Endodermal cell (in vitro differentiated cells): ENCODE measurements at regions not wholly inside any gene's neighbourhood (a gene's known extent, or its start where the extent isn't known, plus 50 kb on each side); places are given as distances from the start of the nearest gene placed in this dataset.

ENCODE experiments used
- DNase-seq: peaks from one replicate; pipeline ENCODE4 v3.0.0-alpha.2; 2017
- H3K27ac ChIP-seq: 2 replicates; pipeline ENCODE4 v1.5.1; 2013; ENCODE audit warnings: mild to moderate bottlenecking, low read depth, low read length, moderate library complexity
- H3K27me3 ChIP-seq: 2 replicates; pipeline ENCODE4 v1.6.1; 2013; ENCODE audit warnings: mild to moderate bottlenecking, low read length, moderate library complexity; ENCODE audit not compliant: insufficient read depth, control insufficient read depth, poor library complexity, severe bottlenecking
- H3K36me3 ChIP-seq: 2 replicates; pipeline ENCODE4 v1.7.0; 2013; ENCODE audit warnings: mild to moderate bottlenecking, low read length, moderate library complexity; ENCODE audit not compliant: control insufficient read depth, insufficient read depth
- H3K4me1 ChIP-seq: one replicate; pipeline ENCODE4 v1.7.0; 2013; ENCODE audit warnings: low read length; ENCODE audit not compliant: control insufficient read depth, insufficient read depth
- H3K4me3 ChIP-seq: 2 replicates; pipeline ENCODE4 v1.5.1; 2013; ENCODE audit warnings: mild to moderate bottlenecking, low read length, moderate library complexity
- H3K9ac ChIP-seq: 2 replicates; pipeline ENCODE4 v1.6.1; 2013; ENCODE audit warnings: mild to moderate bottlenecking, low read length, moderate library complexity; ENCODE audit not compliant: poor library complexity, severe bottlenecking; ENCODE audit errors: extremely low read depth
- H3K9me3 ChIP-seq: 2 replicates; pipeline ENCODE4 v1.6.1; 2013; ENCODE audit warnings: mild to moderate bottlenecking, low read length, moderate library complexity; ENCODE audit not compliant: control insufficient read depth
- H3K27ac Mint-ChIP-seq: 2 replicates; pipeline ENCODE4 v1.8.0; 2020; ENCODE audit warnings: mixed read lengths
- H3K27me3 Mint-ChIP-seq: 2 replicates; pipeline ENCODE4 v1.8.0; 2021; ENCODE audit warnings: mild to moderate bottlenecking, mixed read lengths; ENCODE audit not compliant: insufficient read depth
- H3K36me3 Mint-ChIP-seq: 2 replicates; pipeline ENCODE4 v1.8.0; 2020; ENCODE audit warnings: low read depth, mixed read lengths
- H3K4me1 Mint-ChIP-seq: 2 replicates; pipeline ENCODE4 v1.8.0; 2020; ENCODE audit warnings: mixed read lengths
- H3K4me3 Mint-ChIP-seq: 2 replicates; pipeline ENCODE4 v1.8.0; 2020; ENCODE audit warnings: mild to moderate bottlenecking, moderate library complexity, mixed read lengths
- H3K9me3 Mint-ChIP-seq: 2 replicates; pipeline ENCODE4 v1.8.0; 2020; ENCODE audit warnings: mild to moderate bottlenecking, mixed read lengths
- CTCF ChIP-seq: fragments of 200-600 bp; sonication (generic); conservative IDR thresholded peaks from 2 replicates; pipeline ENCODE4 v1.5.0; 2021; ENCODE audit warnings: antibody characterized with exemption, mild to moderate bottlenecking
- WGBS, 2 experiments: methylation state at CpG; one replicate each; pipeline versions ENCODE4 v1.1.5 to v1.1.7; 2013; ENCODE audit warnings: missing lambda C conversion rate in 2 of 2, mixed read lengths in 1 of 2; ENCODE audit not compliant: insufficient coverage in 1 of 2, insufficient read length in 1 of 2; 5-methylcytosine and 5-hydroxymethylcytosine counted together

GRCh38 chr4:129346036-129346435, 250.1 kb downstream of the C4orf33 start:
- Mint-ChIP-seq H3K9me3 (no peaks in the 10 kb centered on the region), H3K36me3 (no peaks in the 10 kb centered on the region), H3K27ac (no peak overlapping the region), H3K27me3 (peaks cover 3% of the 10 kb centered on the region), H3K4me3 (no peak overlapping the region), H3K4me1 (peaks cover 6% of the 10 kb centered on the region)
- no peak overlapping the region for H3K4me3 ChIP-seq
- no peak for TF ChIP-seq CTCF
- H3K4me1 ChIP-seq, result no peaks in the 10 kb centered on the region
- no peaks in the 10 kb centered on the region for H3K9me3 ChIP-seq
- H3K27me3 ChIP-seq, result no peaks in the 10 kb centered on the region
- no peak for DNase-seq
- H3K27ac ChIP-seq, result no peak overlapping the region
- H3K9ac ChIP-seq, result no peak overlapping the region
- no peaks in the 10 kb centered on the region for H3K36me3 ChIP-seq
- 96% methylated on average over 5 of the region's 5 CpGs; no CpG with 5 or more reads in 1 of the 2 experiments for WGBS, 2 experiments

DNA sequence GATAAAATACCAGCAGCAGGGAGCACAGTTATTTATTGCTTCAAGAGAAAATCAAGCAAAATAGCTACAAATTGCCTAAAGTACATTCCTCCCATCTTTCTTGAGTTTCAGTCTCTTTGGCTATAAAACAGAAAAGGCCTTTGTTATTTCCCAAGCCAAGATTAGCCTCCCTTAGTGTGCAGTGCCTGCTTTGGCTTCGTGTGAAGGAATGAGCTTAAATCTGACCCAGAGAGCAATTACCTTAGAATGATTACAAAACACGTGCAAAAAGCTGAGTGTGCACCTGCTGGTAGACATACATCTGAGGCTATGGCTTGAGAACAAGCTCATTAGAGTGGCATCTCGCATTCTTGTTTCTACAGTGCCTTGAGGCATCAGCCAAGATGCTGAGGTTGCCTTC, 250.8 kb downstream of the C4orf33 start:
- Mint-ChIP-seq H3K4me1 (peaks cover 6% of the 10 kb centered on the region), H3K27ac (no peak overlapping the region), H3K4me3 (no peak overlapping the region), H3K9me3 (no peaks in the 10 kb centered on the region), H3K27me3 (peaks cover 3% of the 10 kb centered on the region), H3K36me3 (no peaks in the 10 kb centered on the region)
- H3K27ac ChIP-seq, result no peak overlapping the region
- H3K36me3 ChIP-seq, result no peaks in the 10 kb centered on the region
- H3K9me3 ChIP-seq, result no peaks in the 10 kb centered on the region
- no peaks in the 10 kb centered on the region for H3K27me3 ChIP-seq
- TF ChIP-seq CTCF, result no peak
- no peak overlapping the region for H3K4me3 ChIP-seq
- DNase-seq, result no peak
- 84 to 86% methylated on average over 3 of the region's 3 CpGs for WGBS, 2 experiments
- H3K9ac ChIP-seq, result no peak overlapping the region
- H3K4me1 ChIP-seq, result no peaks in the 10 kb centered on the region

DNA sequence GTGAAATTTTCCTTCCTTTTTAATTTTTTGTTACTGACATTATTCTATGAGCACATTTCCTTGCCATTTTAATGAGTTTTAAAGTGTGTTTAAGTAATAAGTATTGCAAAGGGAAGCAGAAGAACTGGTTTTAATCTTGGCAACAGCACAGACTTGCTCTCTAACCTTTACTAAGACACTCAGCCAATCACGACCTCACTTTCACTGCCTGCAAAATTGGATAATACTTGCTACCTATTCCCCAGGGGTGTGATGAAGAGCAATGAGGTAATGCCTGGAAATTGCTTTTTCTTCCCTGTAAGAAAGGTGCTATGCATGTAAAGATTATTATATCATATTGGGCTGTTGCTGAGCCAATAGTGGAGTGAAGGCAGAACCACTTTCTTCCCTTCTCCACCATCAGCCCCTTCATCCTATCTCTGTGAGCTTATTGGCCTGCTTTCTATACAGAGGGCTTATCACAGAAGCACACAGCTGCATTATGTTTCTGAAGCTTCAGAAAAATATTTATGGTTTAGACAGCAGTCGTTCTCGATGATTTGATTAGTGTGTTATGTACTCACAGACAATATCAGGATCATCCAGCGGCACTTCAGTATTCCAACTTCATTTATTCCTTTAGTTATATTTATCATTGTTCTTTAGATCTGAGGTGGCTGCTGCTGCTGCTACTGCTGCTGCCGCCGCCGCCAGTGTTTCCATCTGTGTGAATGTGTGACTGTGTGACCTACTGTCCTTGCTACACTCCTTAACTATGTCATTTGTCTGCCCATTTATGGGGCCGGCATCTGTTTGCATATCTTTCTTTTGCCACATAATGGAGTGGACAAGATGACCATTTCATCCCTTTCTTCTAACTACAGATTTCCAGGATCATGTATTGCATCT, 255.1 kb downstream of the C4orf33 start:
- peaks cover 7% of the 10 kb centered on the region for H3K4me1 Mint-ChIP-seq
- no peak overlapping the region for H3K9ac ChIP-seq
- no peak for DNase-seq
- no peaks in the 10 kb centered on the region for H3K36me3 Mint-ChIP-seq
- no peaks in the 10 kb centered on the region for H3K9me3 Mint-ChIP-seq
- H3K27ac Mint-ChIP-seq, result no peak overlapping the region
- no peak overlapping the region for H3K4me3 ChIP-seq
- H3K27me3 Mint-ChIP-seq, result peaks cover 3% of the 10 kb centered on the region
- H3K36me3 ChIP-seq, result no peaks in the 10 kb centered on the region
- H3K4me1 ChIP-seq, result no peaks in the 10 kb centered on the region
- no peak overlapping the region for H3K4me3 Mint-ChIP-seq
- no peak for TF ChIP-seq CTCF
- H3K9me3 ChIP-seq, result no peaks in the 10 kb centered on the region
- 92 to 94% methylated on average over 5 to 7 of the region's 8 CpGs for WGBS, 2 experiments
- H3K27me3 ChIP-seq, result no peaks in the 10 kb centered on the region
- H3K27ac ChIP-seq, result no peak overlapping the region
